ENCODE measurements at regions not wholly inside any gene's neighbourhood (a gene's known extent, or its start where the extent isn't known, plus 50 kb on each side); places are given as distances from the start of the nearest gene placed in this dataset.
A peak's percentile ranks its signal among the peaks of the same experiment; 100 is the strongest.
"Not testable (repeated sequence)": the region's sequence is repeated elsewhere in the genome, so short reads cannot be mapped to it uniquely, and the experiment has no call there.

DNA sequence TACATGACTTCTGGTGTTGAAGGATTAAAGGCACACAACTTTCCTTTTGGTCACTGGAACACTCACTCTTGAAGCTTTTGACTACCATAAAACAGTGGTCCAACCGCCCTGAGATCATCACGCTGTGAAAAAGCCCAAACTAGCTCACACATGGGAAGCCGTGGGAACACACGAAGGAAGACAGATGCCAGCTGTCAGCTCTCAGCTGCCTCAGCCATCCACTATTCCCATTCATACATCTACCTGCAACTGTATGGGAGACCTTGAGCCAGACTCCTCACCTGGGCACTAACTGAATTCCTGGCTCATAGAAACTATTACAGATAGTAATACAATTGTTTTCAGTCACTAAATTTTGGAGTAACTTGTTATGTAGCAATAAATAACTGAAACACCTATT lies 246.1 kb downstream of the MSX2 start:
- no peak for DNase-seq

DNA sequence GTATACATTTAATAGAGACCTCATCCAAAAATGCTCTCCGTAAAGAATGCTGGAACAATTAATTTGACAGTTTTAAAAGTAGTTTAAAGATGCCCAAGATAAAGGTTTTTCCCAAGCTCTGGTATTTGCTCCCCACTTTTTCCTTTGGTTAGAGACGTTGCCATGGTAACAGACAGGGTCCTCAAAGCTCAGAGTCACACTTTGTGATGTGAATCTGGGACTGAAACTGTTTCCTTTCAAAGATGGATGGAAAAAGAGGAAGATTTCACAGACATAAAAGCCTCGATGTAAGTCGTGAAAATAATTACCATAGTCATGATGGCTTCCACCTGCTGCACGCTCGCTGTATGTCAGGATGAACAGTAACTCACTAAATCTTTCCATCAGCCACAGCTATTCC lies 229.5 kb downstream of the MSX2 start:
- no peak for DNase-seq

DNA sequence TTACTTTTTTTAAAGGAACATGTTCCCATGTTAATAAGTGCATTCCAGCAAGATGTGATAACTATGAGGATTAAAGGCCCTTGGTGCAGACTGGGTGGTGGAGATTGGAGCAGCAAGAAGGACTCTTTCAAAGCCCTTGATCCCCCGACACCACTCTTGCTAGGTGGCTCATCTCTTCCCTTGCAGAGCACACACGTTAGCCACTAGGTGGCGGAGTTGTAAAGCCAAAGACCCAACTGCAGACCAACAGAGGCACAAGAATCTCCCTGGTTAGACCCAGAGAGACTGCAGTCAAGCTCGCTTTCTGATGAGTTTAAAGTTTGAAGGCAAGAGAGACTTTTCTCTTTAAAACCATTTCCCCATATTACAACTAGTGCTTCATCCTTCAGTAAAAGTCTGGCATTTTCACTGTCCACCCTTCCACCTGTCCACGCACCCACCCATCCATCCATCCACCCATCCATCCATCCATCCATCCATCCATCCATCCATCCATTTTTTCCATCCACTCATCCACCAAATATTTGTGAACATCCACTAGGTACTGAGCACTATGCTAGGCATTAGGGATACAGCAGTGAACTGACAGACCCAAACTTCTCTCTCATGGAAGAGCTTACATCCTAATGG lies 226.9 kb downstream of the MSX2 start:
- peak; percentile 38 to 57 for DNase-seq

DNA sequence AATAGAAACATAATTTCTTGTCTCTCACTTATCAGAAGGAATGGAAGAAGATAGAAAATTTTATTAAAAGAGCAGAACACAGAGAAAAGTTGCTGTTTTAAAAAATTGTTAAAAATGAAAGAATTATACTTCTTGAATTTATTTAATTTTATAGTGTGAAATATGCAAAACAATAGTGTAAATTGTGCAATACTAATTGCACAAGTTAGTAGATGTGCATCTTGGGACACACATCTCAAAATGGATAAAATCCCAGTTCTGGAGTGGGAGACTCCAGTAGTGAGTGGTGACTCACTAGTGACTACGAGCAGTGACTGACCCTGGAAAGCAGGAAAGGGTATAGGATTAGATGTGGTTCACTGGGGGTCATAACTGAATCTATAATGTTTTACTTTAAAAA lies 223.2 kb downstream of the MSX2 start:
- no peak for DNase-seq

DNA sequence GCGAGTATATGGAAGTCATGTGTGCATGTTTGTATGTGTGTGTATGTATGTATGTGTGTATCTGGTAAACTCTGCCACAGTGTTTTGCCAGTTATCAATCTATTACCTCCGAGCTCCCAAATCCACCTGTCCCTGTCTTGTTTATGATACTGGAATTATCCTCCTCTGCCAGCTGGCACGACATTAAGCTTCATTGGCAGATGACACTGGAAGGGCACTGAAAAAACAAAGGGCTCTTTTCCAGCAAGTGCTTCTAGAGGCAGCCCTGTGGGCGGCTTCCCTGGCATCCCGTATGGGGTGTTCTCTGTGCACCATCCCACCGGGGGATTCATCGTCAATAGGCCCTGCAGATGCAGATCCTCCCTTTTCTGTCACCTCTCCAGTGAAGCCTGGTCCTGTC lies 221.5 kb downstream of the MSX2 start:
- DNase-seq, result no peak

DNA sequence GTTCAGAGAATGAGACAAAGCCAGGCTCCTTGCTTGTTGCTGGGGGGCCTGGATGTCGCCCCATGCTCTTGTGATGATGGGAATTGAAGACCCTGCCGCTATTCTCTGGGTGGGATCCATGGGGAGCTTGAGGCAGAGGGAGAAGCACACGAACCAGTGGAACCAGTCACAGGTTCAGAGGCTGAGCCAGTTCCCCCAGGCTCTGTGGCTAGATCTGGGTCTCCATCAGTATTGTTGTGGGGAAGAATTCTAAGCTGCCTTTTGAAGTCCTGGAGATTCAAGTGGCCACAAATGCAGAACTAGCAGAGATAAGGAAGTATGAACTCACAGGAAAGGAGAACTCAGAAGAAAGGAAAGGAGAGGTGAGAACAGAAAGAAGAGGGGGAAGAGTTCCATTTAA lies 219.4 kb downstream of the MSX2 start:
- no peak for DNase-seq

DNA sequence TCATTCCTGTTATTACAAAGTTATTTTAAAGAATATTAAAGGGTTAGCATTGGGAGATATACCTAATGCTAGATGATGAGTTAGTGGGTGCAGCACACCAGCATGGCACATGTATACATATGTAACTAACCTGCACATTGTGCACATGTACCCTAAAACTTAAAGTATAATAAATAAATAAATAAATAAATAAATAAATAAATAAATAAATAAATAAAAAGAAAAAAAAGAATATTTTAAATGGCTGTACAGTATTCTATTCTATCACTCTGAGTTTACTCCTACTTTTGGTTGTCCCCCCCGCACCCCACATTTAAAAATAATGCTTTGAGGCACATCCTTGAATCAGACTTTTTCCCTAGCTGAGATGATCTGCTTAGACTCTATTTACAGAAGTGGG lies 218.6 kb downstream of the MSX2 start:
- not testable (repeated sequence) for DNase-seq

DNA sequence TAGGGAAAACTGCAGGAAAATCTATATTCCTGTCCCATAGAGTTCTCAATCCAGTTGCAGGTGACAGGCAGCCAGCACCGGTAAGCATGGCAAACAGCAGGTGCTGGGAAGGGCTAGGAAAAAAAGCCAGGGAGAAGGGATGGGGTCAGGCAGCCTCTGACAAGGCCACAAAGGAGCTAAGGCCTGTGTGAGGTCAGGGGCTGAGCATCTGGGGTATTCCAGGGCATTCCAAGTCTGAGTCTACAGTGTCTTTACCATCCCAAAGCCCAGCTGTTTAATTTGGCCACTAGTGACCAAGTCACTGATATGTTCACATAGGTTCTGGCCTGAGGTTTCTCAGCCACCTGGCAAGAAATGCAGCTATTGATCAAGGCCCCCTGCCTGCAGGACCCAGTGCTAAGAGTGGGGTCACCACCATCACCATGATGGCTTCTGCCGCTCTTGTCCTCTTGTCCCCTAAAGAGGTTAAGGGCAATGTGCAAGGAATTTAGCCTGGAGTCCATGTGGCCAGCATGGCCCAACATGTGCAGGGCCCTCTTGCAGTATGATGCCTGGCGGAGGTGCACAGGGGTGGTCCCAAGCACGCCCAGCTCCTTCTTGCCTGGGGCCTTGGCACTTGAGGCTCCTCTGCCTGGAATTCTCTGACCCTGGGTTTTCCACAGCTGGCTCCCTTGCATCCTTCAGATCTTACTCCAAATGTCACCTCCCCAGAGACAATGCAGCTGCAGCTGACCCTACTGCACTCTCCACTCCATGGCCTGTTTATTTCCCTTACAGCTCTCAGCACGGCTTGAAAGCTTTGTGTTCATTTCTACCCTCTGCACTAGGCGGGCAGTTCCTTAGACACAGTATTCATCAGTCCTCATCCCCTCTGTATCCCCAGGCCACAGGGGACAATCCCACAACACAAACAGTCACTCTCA lies 213.1 kb downstream of the MSX2 start:
- DNase-seq, result no peak

DNA sequence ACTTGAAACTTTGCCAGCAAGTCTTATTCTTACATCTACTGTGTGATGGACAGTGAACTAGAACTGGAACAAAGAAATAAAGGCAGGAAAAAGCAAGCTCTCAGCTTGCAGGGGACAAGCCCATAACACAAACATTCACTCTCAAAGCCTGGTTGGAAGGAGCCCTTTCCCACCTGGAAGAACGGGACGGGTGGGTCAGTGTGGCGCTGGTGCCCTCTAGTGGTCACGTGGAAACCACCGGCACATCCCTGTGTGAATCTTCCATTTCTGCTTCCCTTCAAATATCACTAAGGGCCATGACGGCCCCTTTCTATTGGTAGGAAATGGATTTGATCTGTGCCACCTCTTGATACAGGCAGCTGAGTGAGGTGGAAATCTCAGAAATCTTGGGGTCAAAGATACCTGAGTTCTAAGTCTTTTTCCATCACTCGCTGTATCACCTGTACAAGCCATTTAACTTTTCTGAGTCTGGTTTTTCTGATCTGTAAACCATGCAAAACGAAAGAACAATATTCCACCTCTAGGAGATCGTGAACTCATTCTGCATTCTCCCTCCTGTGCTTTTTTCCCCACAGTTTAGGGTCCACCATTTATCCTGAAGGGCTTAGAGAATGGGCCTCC lies 211.6 kb downstream of the MSX2 start:
- DNase-seq, result peak in 1 of 2 donors; percentile 27

DNA sequence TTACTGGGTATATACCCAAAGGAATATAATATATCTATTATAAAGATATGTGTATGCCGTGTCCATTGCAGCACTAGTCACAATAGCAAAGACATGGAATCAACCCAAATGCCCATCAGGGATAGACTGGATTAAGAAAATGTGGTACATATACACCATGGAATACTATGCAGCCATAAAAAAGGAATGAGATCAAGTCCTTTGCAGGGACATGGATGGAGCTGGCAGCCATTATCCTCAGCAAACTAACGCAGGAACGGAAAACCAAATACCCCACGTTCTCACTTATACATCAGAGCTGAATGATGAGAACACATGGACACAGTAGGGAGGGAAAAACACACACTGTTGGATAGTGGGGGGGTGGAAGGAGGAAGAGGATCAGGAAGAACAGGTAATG lies 206.7 kb downstream of the MSX2 start:
- not testable (repeated sequence) for DNase-seq

DNA sequence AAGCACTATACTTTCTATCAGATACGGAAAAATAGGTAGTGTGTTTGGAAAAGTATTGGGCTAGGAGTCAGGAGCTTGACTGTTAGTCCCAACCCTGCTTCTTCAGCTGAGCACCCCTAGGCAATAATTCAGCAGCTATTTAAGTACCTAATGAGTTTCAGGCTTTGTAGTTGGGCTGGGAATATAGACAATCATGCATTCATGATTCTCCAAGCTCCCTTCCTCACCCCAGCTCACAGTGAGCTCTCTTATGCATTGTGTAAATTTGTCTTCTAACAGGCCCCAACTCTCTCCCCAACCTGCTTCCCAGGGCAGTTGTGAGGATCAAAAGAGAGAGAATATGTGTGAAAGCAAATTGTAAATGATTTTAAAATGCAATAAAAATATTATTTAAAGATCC lies 201.2 kb downstream of the MSX2 start:
- no peak for DNase-seq

DNA sequence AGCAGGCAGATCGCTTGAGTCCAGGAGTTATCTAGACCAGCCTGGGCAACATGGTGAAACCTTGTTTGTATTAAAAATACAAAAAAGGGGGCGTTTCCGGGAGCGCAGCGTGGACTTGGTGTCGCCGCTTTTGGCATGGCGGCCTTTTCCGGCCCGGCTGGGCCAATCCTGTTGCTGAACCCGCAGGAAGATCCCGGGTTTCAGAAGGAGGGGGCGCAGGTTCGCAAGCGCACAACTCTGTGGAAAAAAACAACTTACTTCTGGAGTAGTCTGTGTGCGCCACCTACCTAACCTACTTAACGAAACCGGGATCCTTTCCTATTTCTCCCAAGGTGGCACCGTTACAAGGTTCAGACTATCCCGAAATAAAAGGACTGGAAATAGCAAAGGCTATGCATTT lies 198.6 kb downstream of the MSX2 start:
- no peak for DNase-seq

DNA sequence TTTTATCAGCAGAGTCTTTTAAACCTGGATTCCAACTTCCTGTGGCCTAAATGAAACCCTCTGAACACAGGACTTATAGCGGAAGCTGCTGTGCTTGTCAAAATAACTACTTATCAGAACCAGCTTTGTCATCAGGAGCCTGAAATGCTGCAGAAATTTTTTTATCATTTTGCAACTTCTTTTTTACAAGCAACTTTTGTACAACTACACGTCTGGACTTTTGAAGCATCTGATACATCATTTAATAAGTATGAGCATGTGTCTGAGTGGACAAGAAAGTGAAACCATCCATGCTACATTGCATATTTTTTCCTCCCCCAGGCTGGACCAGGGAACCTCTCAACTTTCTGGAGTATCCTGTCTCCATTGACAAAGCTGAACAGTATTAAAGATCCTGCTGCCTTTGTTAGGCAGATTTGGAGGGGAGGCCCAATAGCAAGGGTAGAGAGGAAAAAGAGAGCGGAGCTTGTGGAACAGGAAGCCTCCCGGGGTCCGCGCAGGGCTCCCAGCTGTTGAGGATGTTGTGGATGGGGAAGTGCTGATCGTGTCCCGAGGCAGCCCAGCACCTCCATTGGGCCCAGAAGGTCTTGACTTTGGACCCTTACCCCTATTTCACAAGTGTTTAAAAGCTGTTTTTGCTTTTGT lies 196.6 kb downstream of the MSX2 start:
- no peak for DNase-seq

DNA sequence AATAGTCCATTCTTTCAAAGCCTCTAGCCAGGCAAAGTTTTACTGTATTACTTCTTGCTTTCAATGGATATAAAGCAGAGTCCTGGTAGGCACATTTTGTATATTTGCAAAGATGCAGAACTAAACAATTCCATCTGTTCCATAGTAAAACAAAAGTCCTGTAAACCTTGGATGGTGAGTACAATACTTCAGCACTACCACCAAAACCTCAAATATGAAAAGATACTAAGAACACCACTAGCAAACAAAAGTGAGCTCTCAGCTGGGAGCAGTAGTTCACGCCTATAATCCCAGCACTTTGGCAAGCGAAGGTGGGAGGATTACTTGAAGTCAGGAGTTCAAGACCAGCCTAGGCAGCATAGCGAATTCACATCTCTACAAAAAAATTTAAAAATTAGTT lies 195.0 kb downstream of the MSX2 start:
- DNase-seq, result no peak

DNA sequence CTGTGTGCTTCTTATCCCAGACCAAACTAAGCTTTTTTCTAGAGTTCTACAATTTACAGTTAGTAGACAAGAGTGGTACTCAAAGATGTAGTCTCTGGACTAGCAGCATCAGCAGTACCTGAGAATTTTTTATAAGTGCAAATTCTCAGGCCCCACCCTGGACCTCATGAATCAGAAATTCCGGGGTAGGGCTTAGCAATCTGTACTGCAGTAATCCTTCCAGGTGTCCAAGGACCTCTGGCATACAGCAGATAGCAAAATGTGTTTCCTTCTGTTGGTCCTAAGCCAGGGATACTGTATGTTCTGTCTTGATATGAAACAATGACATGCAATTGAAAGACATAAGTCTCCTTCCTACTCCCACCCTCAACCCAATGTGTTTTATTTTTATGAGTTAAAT lies 194.3 kb downstream of the MSX2 start:
- DNase-seq, result no peak

DNA sequence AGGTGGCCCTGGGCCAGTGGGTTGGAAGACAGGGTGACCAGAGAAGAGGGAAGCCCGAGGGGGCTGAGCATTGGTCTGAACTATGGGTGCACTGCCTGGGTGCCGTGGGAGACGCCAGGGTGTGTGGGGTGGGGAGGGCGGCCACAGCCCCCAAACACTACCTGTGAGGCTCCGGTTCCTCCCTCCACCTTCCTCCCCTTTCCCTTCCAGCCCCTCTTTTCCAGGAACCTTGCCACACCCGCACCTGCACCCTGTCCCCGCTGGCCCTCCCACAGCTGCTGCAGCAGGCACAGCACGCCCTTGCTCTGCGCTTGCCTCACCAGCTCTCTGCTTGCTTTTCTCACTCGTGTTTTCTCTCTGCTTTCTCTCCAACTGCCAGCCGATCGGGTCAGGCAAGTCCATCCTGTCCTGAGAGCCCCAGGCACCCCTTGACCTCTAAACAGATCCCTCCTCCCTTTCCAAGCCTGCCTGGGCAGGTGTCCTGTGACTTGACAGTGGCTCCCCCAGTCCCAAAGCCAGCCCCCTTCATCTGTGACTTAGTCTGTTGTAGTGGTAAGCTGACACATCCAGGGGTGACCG lies 193.7 kb downstream of the MSX2 start:
- no peak for DNase-seq

DNA sequence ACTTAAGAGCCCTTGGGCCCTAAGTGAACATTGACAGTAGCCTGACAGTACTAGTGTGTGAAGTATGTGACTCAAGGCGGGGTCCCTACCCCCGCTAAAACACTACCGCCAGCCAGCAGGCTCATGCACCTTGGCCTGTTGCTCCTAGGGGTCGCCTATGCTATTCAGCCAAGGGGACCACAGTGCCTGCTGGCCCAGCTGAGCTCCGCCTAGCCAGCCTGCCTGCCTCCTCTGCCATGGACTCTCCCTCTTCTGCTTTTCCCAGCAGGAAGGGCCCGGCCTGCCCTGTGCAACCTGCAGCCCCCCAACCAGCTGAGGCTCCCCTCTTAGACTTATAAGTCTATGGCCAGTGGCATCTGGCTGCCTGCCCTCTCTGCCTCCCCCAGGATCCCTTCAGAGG lies 193.1 kb downstream of the MSX2 start:
- not testable (repeated sequence) for DNase-seq

DNA sequence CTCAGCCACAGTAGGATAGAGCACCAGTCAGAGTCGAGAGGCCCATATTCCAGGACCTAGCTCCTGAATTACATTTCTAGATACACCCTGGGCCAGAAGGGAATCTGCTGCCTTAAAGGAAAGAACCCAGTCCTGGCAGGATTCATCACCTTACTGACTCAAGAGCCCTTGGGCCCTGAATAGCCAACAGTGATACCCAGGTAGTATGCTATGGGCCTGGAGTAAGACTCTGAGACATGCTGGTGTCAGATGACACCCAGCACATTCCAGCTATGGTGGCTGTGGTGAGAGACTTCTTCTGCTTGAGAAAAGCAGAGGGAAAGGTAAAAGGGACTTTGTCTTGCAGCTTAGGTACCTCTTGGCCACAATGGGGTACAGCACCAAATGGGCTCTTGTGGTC lies 192.5 kb downstream of the MSX2 start:
- not testable (repeated sequence) for DNase-seq

DNA sequence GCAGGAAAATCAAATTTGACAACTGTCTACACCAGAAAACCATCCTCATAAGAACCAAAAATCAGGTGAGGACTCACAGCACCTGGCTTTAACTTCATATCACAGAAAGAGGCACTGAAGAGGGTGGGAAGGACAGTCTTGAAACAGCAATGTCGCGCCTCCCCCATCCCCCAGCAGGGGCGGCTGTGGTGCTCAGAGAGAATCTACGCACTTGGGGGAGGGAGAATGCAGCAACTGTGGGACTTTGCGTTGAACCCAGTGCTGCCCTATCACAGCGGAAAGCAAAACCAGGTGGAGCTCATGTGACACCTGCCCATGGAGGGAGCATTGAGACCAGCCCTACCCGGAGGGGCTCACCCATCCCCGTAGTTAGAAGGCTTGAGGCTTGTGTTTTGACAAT lies 191.8 kb downstream of the MSX2 start:
- no peak for DNase-seq

DNA sequence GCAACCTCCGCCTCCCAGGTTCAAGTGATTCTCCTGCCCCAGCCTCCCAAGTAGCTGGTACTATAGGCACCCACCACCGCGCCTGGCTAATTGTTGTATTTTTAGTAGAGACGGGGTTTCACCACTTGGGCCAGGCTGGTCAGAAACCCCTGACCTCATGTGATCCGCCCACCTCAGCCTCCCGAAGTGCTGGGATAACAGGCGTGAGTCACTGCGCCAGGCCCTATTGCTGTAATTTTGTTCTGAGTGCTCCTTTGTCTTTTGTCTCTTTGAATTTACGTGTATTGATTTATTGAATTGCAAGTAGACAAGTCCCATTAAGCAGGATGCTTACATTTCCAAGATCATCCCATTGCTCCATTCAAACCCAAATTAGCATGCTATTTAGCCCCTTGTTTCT lies 186.7 kb downstream of the MSX2 start:
- no peak for DNase-seq

DNA sequence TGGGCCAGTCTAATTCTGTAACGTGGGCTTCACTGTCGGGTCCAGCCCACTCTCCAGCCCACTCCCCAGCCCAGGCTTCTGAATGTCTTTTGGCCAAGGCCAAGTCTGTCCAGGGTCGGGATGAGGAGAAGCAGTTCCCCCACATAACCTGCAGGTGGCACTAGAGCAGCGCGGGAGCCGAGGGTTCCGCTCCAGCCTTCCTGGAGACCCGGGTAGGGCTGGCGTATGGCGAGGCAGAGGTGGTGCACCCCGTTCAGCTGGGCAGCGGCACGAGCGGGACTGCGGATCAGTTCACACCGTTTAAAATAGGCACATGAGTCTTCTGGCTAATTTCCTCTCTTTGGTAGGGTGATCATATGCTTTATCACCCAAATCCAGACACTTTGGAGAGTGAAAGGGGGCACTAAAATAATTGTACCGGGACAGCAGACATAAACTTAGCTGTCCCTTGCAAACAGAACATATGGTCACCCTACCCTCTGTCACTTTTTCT lies 185.9 kb downstream of the MSX2 start:
- DNase-seq, result peak; percentile 32 to 51

DNA sequence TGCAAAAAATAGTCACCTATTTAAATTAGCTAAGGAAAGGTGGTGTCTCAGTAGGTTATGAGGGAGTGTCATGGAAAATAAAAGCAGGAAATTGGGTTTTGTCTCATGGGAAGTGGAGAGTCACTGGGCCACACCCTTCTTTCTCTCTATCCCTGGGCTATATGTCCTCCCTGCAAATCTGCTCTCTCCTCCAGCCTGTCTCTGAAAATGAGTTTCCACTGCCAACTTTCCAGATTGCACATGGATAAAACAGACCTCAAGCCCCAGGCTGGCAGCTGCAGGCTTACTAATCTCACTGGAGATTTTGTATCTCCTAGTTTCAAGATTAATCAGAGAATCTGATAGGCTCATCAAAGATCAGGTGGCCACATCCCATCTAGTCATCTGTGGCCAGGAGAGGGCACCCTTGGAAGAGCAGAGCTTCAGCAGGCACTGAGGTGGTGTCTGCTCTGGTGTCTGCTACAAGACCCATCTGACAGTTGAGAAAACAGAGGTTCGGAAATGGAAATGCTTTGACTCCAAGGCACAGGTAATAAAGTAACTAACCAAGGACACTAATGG lies 178.9 kb downstream of the MSX2 start:
- DNase-seq, result no peak

Measured in inflammatory macrophage (primary cell).